ENCODE measurements at regions not wholly inside any gene's neighbourhood (a gene's known extent, or its start where the extent isn't known, plus 50 kb on each side); places are given as distances from the start of the nearest gene placed in this dataset.

GRCh38 chr1:185595835-185596667 lies 138.1 kb upstream of the HMCN1 start:
- TF ChIP-seq CTCF (conservative IDR thresholded peaks at IDR 0.05): peak; percentile 88
- Mint-ChIP-seq H3K4me1 (ENCODE audit: unreplicated experiment) (no peaks in the 10 kb centered on the region), H3K27me3 (no peaks in the 10 kb centered on the region), H3K9me3 (no peaks in the 10 kb centered on the region), H3K36me3 (no peaks in the 10 kb centered on the region), H3K4me3 (no peak overlapping the region), H3K27ac (no peak overlapping the region)
- DNase-seq (ENCODE audit: extremely low spot score, unreplicated experiment): no peak

GRCh38 chr1:185594786-185595410 lies 139.3 kb upstream of the HMCN1 start:
- Mint-ChIP-seq H3K36me3 (no peaks in the 10 kb centered on the region), H3K27me3 (no peaks in the 10 kb centered on the region), H3K9me3 (no peaks in the 10 kb centered on the region), H3K27ac (peak overlapping the region; percentile 5), H3K4me1 (ENCODE audit: unreplicated experiment) (no peaks in the 10 kb centered on the region), H3K4me3 (no peak overlapping the region)
- no peak for DNase-seq (ENCODE audit: extremely low spot score, unreplicated experiment)
- no peak for TF ChIP-seq CTCF (conservative IDR thresholded peaks at IDR 0.05)

GRCh38 chr1:185593271-185593670 lies 140.9 kb upstream of the HMCN1 start:
- Mint-ChIP-seq H3K36me3 (no peaks in the 10 kb centered on the region), H3K27me3 (no peaks in the 10 kb centered on the region)
- DNase-seq (ENCODE audit: extremely low spot score, unreplicated experiment): no peak

GRCh38 chr1:185585770-185586169 lies 148.4 kb upstream of the HMCN1 start:
- DNase-seq (ENCODE audit: extremely low spot score, unreplicated experiment): no peak
- no peak for TF ChIP-seq CTCF (conservative IDR thresholded peaks at IDR 0.05)
- Mint-ChIP-seq H3K36me3 (peaks cover 5% of the 10 kb centered on the region), H3K27ac (no peak overlapping the region), H3K27me3 (no peaks in the 10 kb centered on the region), H3K9me3 (peaks cover 16% of the 10 kb centered on the region), H3K4me3 (no peak overlapping the region), H3K4me1 (ENCODE audit: unreplicated experiment) (no peaks in the 10 kb centered on the region)

More at GRCh38 chr1:185593271-185593670, 140.9 kb upstream of the HMCN1 start:
- H3K4me3 Mint-ChIP-seq: no peak overlapping the region
- H3K9me3 Mint-ChIP-seq: no peaks in the 10 kb centered on the region
- no peaks in the 10 kb centered on the region for H3K4me1 Mint-ChIP-seq (ENCODE audit: unreplicated experiment)
- no peak overlapping the region for H3K27ac Mint-ChIP-seq
- TF ChIP-seq CTCF (conservative IDR thresholded peaks at IDR 0.05): no peak

DNA sequence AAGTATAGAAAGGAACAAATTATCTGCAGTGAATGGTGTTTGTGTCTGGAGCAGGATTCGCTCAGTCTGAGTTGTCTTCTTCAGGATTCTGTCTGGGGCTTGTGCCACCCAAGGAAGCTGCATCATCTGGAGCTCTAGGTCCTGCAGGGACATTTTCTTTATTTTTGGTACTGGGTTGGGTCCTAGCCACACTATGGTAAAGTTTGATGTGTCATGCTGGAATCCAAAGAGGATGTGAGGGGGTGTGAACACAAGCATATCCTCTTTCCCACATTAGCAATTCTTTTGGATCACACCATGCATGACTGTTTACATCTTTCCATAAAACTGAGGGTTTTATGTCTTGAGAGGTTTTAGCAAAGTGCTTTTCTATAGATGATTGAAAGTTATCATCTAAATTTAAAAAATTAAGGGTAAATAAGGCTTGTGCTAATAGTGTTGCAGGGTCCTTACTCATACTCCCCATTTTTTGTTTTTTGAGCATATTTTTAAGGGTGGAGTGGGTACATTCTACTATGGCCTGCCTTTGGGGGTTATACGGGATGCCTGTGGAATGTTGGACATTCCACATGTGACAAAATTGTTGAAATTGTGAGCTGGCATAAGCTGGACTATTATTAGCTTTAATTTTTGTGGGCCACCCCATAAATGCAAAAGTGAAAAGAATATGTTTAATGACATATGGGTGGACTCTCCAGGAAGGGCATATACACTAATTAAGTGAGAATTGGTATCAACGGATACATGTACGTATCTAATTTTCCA lies 152.0 kb upstream of the HMCN1 start:
- Mint-ChIP-seq H3K27me3 (no peaks in the 10 kb centered on the region), H3K36me3 (peaks cover 5% of the 10 kb centered on the region), H3K4me3 (no peak overlapping the region), H3K27ac (no peak overlapping the region), H3K4me1 (ENCODE audit: unreplicated experiment) (no peaks in the 10 kb centered on the region), H3K9me3 (peaks cover 28% of the 10 kb centered on the region)
- no peak for TF ChIP-seq CTCF (conservative IDR thresholded peaks at IDR 0.05)
- no peak for DNase-seq (ENCODE audit: extremely low spot score, unreplicated experiment)

Data from type B pancreatic cell (in vitro differentiated cells).